ENCODE measurements at regions not wholly inside any gene's neighbourhood (a gene's known extent, or its start where the extent isn't known, plus 50 kb on each side); places are given as distances from the start of the nearest gene placed in this dataset.
"Not testable (repeated sequence)": the region's sequence is repeated elsewhere in the genome, so short reads cannot be mapped to it uniquely, and the experiment has no call there.

DNA sequence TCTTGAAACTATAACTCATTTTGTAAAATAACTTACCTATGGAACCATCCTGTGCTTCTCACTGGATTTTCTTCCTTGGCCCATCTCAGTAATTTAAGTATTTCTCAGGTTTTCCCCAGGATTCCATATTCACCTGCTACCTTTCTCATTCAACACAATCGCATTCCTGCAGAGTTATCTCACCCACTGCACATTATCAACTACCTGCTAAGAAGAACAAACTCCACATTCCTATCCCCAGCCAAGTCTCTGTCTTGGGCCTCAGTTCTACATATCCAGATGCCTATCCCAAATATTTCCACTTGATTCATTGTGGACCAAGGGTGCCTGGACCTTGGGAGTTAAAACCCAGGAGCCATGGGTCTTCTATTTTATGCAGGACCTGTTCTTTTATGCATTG, 60.2 kb upstream of the KCNQ5 start:
- H3K4me1 ChIP-seq (ENCODE audit: control insufficient read depth, insufficient read depth, low read length), result peaks cover 6% of the 10 kb centered on the region
- peak; percentile 71 for DNase-seq
- Mint-ChIP-seq H3K4me1 (peaks cover 16% of the 10 kb centered on the region), H3K4me3 (no peak overlapping the region), H3K27ac (peak overlapping the region; percentile 54), H3K9me3 (peaks cover 5% of the 10 kb centered on the region), H3K27me3 (ENCODE audit: insufficient read depth) (no peaks in the 10 kb centered on the region), H3K36me3 (ENCODE audit: low read depth) (no peaks in the 10 kb centered on the region)
- no peaks in the 10 kb centered on the region for H3K36me3 ChIP-seq (ENCODE audit: control insufficient read depth, insufficient read depth, low read length)
- H3K27me3 ChIP-seq (ENCODE audit: control insufficient read depth, insufficient read depth, low read length, poor library complexity, severe bottlenecking), result no peaks in the 10 kb centered on the region
- TF ChIP-seq CTCF (conservative IDR thresholded peaks at IDR 0.05), result no peak
- H3K4me3 ChIP-seq (ENCODE audit: low read length), result no peak overlapping the region
- no peaks in the 10 kb centered on the region for H3K9me3 ChIP-seq (ENCODE audit: control insufficient read depth, low read length)
- no peak overlapping the region for H3K9ac ChIP-seq (ENCODE audit: extremely low read depth, low read length, poor library complexity, severe bottlenecking)
- H3K27ac ChIP-seq (ENCODE audit: low read depth, low read length), result no peak overlapping the region
- 50 to 53% methylated on average over 1 of the region's 1 CpG for WGBS, 2 experiments (ENCODE audit: insufficient coverage in 1 of 2, insufficient read length in 1 of 2)

- DNase-seq, result no peak
- H3K9me3 Mint-ChIP-seq, result peaks cover 9% of the 10 kb centered on the region
- no peaks in the 10 kb centered on the region for H3K27me3 Mint-ChIP-seq (ENCODE audit: insufficient read depth)
- Histone ChIP-seq H3K4me1 (ENCODE audit: control insufficient read depth, insufficient read depth, low read length) (peaks cover 6% of the 10 kb centered on the region), H3K27ac (ENCODE audit: low read depth, low read length) (no peak overlapping the region), H3K4me3 (ENCODE audit: low read length) (no peak overlapping the region), H3K27me3 (ENCODE audit: control insufficient read depth, insufficient read depth, low read length, poor library complexity, severe bottlenecking) (no peaks in the 10 kb centered on the region), H3K9ac (ENCODE audit: extremely low read depth, low read length, poor library complexity, severe bottlenecking) (no peak overlapping the region), H3K36me3 (ENCODE audit: control insufficient read depth, insufficient read depth, low read length) (no peaks in the 10 kb centered on the region), H3K9me3 (ENCODE audit: control insufficient read depth, low read length) (peaks cover 6% of the 10 kb centered on the region)
- H3K27ac Mint-ChIP-seq, result no peak overlapping the region
- H3K36me3 Mint-ChIP-seq (ENCODE audit: low read depth), result no peaks in the 10 kb centered on the region
- no peak overlapping the region for H3K4me3 Mint-ChIP-seq
- H3K4me1 Mint-ChIP-seq, result peaks cover 16% of the 10 kb centered on the region
- TF ChIP-seq CTCF (conservative IDR thresholded peaks at IDR 0.05), result no peak
- WGBS, 2 experiments (ENCODE audit: insufficient coverage in 1 of 2, insufficient read length in 1 of 2), result 78 to 79% methylated on average over 1 of the region's 1 CpG
Measured at GRCh38 chr6:72564231-72564630, 57.6 kb upstream of the KCNQ5 start.

- WGBS, 2 experiments (ENCODE audit: insufficient coverage in 1 of 2, insufficient read length in 1 of 2), result 86% methylated on average over 1 of the region's 4 CpGs; no CpG with 5 or more reads in 1 of the 2 experiments
- not testable (repeated sequence) for H3K36me3 ChIP-seq (ENCODE audit: control insufficient read depth, insufficient read depth, low read length); DNase-seq; H3K4me3 ChIP-seq (ENCODE audit: low read length); H3K9ac ChIP-seq (ENCODE audit: extremely low read depth, low read length, poor library complexity, severe bottlenecking); H3K27ac ChIP-seq (ENCODE audit: low read depth, low read length); H3K4me1 ChIP-seq (ENCODE audit: control insufficient read depth, insufficient read depth, low read length); H3K4me1 Mint-ChIP-seq; H3K4me3 Mint-ChIP-seq; H3K36me3 Mint-ChIP-seq (ENCODE audit: low read depth); H3K27ac Mint-ChIP-seq; H3K27me3 ChIP-seq (ENCODE audit: control insufficient read depth, insufficient read depth, low read length, poor library complexity, severe bottlenecking); H3K27me3 Mint-ChIP-seq (ENCODE audit: insufficient read depth)
- peaks cover 22% of the 10 kb centered on the region for H3K9me3 Mint-ChIP-seq
- H3K9me3 ChIP-seq (ENCODE audit: control insufficient read depth, low read length), result peaks cover 14% of the 10 kb centered on the region
Measured at GRCh38 chr6:72571993-72572392, 49.9 kb upstream of the KCNQ5 start.
